ENCODE measurements at regions not wholly inside any gene's neighbourhood (a gene's known extent, or its start where the extent isn't known, plus 50 kb on each side); places are given as distances from the start of the nearest gene placed in this dataset.

- H4K20me1 ChIP-seq (replicated peaks; ENCODE audit: control insufficient read depth, insufficient read depth, low read length) = no peaks in the 10 kb centered on the region
- no peaks in the 10 kb centered on the region for H3K9me1 ChIP-seq (ENCODE audit: control insufficient read depth, insufficient read depth, low read length)
- no peaks in the 10 kb centered on the region for H3K9me3 ChIP-seq (replicated peaks; ENCODE audit: control insufficient read depth, insufficient read depth, low read depth, low read length)
- no peak overlapping the region for H3K4me3 ChIP-seq
- H3K27me3 ChIP-seq (ENCODE audit: control insufficient read depth in 2 of 2, insufficient read depth in 2 of 2, low read length in 2 of 2) = no peaks in the 10 kb centered on the region
- no peak overlapping the region for H3K27ac ChIP-seq (ENCODE audit: extremely low read depth, low read depth, low read length)
- H3K9ac ChIP-seq (ENCODE audit: insufficient read depth in 1 of 2, low read depth in 2 of 2, low read length in 2 of 2) = no peak overlapping the region
- no TSS peak for BruUV-seq (replicated peaks)
- ChIA-PET CTCF (ENCODE audit: low intra/inter-chr PET ratio) (no interaction called here), POLR2A (no interaction called here)
- FAIRE-seq (no peak), ATAC-seq (no peak), DNase-seq (ENCODE audit: extremely low read depth in 1 of 4, low spot score in 3 of 4) (no peak)
- no peaks in the 10 kb centered on the region for H3K4me1 ChIP-seq (replicated peaks in 1 of 2; ENCODE audit: control insufficient read depth in 2 of 2, insufficient read depth in 2 of 2, low read length in 2 of 2)
- H3K4me2 ChIP-seq (ENCODE audit: insufficient read depth, low read length) = no peak overlapping the region
- no peaks in the 10 kb centered on the region for H3K79me2 ChIP-seq (ENCODE audit: control insufficient read depth, insufficient read depth, low read length)
- in situ Hi-C loops (cut with MboI) = no loop called here
- TF ChIP-seq JUN (IDR thresholded peaks at IDR 0.05; ENCODE audit: borderline replicate concordance, low read depth, low read length) (no peak), JUN (CRISPR knock-in tag; IDR thresholded peaks at IDR 0.05; ENCODE audit: borderline replicate concordance) (no peak), NFIC (IDR thresholded peaks at IDR 0.05) (no peak), RBM34 (IDR thresholded peaks at IDR 0.05; ENCODE audit: borderline replicate concordance, insufficient read depth, low read length) (no peak), ZNF511 (CRISPR knock-in tag; IDR thresholded peaks at IDR 0.05) (no peak), SMARCC2 (IDR thresholded peaks at IDR 0.05; ENCODE audit: low read depth) (no peak), ZNF707 (CRISPR knock-in tag; conservative IDR thresholded peaks at IDR 0.05) (no peak), ZNF121 (CRISPR knock-in tag; conservative IDR thresholded peaks at IDR 0.05) (no peak), TOE1 (IDR thresholded peaks at IDR 0.05; ENCODE audit: borderline replicate concordance) (no peak), TOE1 (CRISPR knock-in tag; IDR thresholded peaks at IDR 0.05; ENCODE audit: borderline replicate concordance, low read depth) (no peak), MTA2 (IDR thresholded peaks at IDR 0.05; ENCODE audit: low read depth) (no peak)
- TF ChIP-seq, protein P1, sequence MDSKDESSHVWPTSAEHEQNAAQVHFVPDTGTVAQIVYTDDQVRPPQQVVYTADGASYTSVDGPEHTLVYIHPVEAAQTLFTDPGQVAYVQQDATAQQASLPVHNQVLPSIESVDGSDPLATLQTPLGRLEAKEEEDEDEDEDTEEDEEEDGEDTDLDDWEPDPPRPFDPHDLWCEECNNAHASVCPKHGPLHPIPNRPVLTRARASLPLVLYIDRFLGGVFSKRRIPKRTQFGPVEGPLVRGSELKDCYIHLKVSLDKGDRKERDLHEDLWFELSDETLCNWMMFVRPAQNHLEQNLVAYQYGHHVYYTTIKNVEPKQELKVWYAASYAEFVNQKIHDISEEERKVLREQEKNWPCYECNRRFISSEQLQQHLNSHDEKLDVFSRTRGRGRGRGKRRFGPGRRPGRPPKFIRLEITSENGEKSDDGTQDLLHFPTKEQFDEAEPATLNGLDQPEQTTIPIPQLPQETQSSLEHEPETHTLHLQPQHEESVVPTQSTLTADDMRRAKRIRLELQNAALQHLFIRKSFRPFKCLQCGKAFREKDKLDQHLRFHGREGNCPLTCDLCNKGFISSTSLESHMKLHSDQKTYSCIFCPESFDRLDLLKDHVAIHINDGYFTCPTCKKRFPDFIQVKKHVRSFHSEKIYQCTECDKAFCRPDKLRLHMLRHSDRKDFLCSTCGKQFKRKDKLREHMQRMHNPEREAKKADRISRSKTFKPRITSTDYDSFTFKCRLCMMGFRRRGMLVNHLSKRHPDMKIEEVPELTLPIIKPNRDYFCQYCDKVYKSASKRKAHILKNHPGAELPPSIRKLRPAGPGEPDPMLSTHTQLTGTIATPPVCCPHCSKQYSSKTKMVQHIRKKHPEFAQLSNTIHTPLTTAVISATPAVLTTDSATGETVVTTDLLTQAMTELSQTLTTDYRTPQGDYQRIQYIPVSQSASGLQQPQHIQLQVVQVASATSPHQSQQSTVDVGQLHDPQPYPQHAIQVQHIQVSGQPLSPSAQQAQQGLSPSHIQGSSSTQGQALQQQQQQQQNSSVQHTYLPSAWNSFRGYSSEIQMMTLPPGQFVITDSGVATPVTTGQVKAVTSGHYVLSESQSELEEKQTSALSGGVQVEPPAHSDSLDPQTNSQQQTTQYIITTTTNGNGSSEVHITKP (IDR thresholded peaks at IDR 0.05; ENCODE audit: partially characterized antibody) = no peak
- TF ChIP-seq, protein P2, sequence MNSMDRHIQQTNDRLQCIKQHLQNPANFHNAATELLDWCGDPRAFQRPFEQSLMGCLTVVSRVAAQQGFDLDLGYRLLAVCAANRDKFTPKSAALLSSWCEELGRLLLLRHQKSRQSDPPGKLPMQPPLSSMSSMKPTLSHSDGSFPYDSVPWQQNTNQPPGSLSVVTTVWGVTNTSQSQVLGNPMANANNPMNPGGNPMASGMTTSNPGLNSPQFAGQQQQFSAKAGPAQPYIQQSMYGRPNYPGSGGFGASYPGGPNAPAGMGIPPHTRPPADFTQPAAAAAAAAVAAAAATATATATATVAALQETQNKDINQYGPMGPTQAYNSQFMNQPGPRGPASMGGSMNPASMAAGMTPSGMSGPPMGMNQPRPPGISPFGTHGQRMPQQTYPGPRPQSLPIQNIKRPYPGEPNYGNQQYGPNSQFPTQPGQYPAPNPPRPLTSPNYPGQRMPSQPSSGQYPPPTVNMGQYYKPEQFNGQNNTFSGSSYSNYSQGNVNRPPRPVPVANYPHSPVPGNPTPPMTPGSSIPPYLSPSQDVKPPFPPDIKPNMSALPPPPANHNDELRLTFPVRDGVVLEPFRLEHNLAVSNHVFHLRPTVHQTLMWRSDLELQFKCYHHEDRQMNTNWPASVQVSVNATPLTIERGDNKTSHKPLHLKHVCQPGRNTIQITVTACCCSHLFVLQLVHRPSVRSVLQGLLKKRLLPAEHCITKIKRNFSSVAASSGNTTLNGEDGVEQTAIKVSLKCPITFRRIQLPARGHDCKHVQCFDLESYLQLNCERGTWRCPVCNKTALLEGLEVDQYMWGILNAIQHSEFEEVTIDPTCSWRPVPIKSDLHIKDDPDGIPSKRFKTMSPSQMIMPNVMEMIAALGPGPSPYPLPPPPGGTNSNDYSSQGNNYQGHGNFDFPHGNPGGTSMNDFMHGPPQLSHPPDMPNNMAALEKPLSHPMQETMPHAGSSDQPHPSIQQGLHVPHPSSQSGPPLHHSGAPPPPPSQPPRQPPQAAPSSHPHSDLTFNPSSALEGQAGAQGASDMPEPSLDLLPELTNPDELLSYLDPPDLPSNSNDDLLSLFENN (IDR thresholded peaks at IDR 0.05; ENCODE audit: low read depth in 2 of 2, low read length in 2 of 2) = no peak
- no peak overlapping the region for H2AFZ ChIP-seq (ENCODE audit: low read depth, low read length)
- H3K36me3 ChIP-seq (ENCODE audit: control insufficient read depth, insufficient read depth, low read length) = no peaks in the 10 kb centered on the region
- intact Hi-C loops (cut with micrococcal nuclease) = no loop called here
Observed at GRCh38 chr3:109927726-109928125, 590.4 kb upstream of the DPPA4 start.

Measured in K562 (cell line).